K562 (cell line): ENCODE measurements at regions not wholly inside any gene's neighbourhood (a gene's known extent, or its start where the extent isn't known, plus 50 kb on each side); places are given as distances from the start of the nearest gene placed in this dataset.

ENCODE experiments used
- CBX8 ChIP-seq: fragments of 200-600 bp; sonication (generic); IDR thresholded peaks from 2 replicates; pipeline ENCODE4 v1.6.1; 2012; ENCODE audit warnings: borderline replicate concordance, mixed run types, low read depth, mild to moderate bottlenecking, moderate library complexity, mixed read lengths, low read length, control low read depth, inconsistent platforms; ENCODE audit not compliant: poor library complexity, severe bottlenecking; ENCODE audit errors: extremely low read depth
- CREM ChIP-seq: IDR thresholded peaks from 2 replicates; pipeline ENCODE4 v1.6.1; 2014; ENCODE audit warnings: antibody characterized with exemption, low read depth
- DLX4 ChIP-seq: fragments of 250-450 bp; sonication (Bioruptor Pico); IDR thresholded peaks from 2 replicates; pipeline ENCODE4 v1.6.1; 2021; ENCODE audit warnings: mild to moderate bottlenecking
- FOXP4 ChIP-seq: sonication (generic); formaldehyde crosslinking; IDR thresholded peaks from 2 replicates; pipeline ENCODE4 v1.8.0; 2022; ENCODE audit warnings: mild to moderate bottlenecking, missing genetic modification reagents, borderline replicate concordance
- GABPA ChIP-seq: fragments of 200-800 bp; sonication (Bioruptor generic); conservative IDR thresholded peaks from 2 replicates; pipeline ENCODE4 v1.6.1; 2016; ENCODE audit warnings: low read depth, missing genetic modification characterization, missing compliant biosample characterization
- IFI16 ChIP-seq: fragments of 250-450 bp; sonication (Bioruptor Pico); IDR thresholded peaks from 2 replicates; pipeline ENCODE4 v2.1.2; 2022; ENCODE audit warnings: mild to moderate bottlenecking, inconsistent platforms
- NUFIP1 ChIP-seq: fragments of 450-650 bp; IDR thresholded peaks from 2 replicates; pipeline ENCODE4 v1.6.1; 2018; ENCODE audit not compliant: partially characterized antibody
- SMAD2 ChIP-seq: fragments of 150-350 bp; IDR thresholded peaks from 2 replicates; pipeline ENCODE4 v1.6.1; 2014; ENCODE audit warnings: low read depth, mild to moderate bottlenecking, low read length
- TEAD2 ChIP-seq: fragments of 450-650 bp; IDR thresholded peaks from 2 replicates; pipeline ENCODE4 v1.6.1; 2016; ENCODE audit warnings: missing genetic modification characterization, control low read depth, missing compliant biosample characterization
- TFE3 ChIP-seq: fragments of 450-650 bp; formaldehyde crosslinking; IDR thresholded peaks from 2 replicates; pipeline ENCODE4 v1.4.0; 2020; ENCODE audit warnings: mild to moderate bottlenecking, mixed read lengths
- ZC3H8 ChIP-seq: fragments of 450-650 bp; IDR thresholded peaks from 2 replicates; pipeline ENCODE4 v1.6.1; 2017
- ZNF316 ChIP-seq: fragments of 450-650 bp; IDR thresholded peaks from 2 replicates; pipeline ENCODE4 v1.6.1; 2016
- ZNF398 ChIP-seq: fragments of 250-450 bp; sonication (Bioruptor Pico); IDR thresholded peaks from 2 replicates; pipeline ENCODE4 v1.8.0; 2021; ENCODE audit warnings: moderate library complexity, mild to moderate bottlenecking, inconsistent platforms
- ZNF75A ChIP-seq: fragments of 450-650 bp; formaldehyde crosslinking; IDR thresholded peaks from 2 replicates; pipeline ENCODE4 v1.4.0; 2020; ENCODE audit warnings: mild to moderate bottlenecking

- TF ChIP-seq TFE3 (CRISPR knock-in tag) (no peak), CREM (no peak), ZNF316 (no peak), IFI16 (CRISPR knock-in tag) (no peak), SMAD2 (no peak), NUFIP1 (no peak), CBX8 (no peak), ZNF75A (no peak), ZC3H8 (no peak), DLX4 (no peak), GABPA (tag) (no peak), TEAD2 (tag) (no peak), ZNF398 (CRISPR knock-in tag) (no peak), FOXP4 (CRISPR knock-in tag) (no peak)
Measured at GRCh38 chr5:107772418-107773310, 101.9 kb upstream of the EFNA5 start (continued).
